D721Med (cell line): ENCODE measurements at regions not wholly inside any gene's neighbourhood (a gene's known extent, or its start where the extent isn't known, plus 50 kb on each side); places are given as distances from the start of the nearest gene placed in this dataset.

Source experiments
- DNase-seq: peaks from one replicate; pipeline ENCODE4 v3.0.0; 2011; ENCODE audit warnings: low spot score; ENCODE audit not compliant: insufficient read length
- FAIRE-seq: peaks from 2 replicates; lab custom pipeline; 2011; peaks lifted over from hg19 to GRCh38; lab: Jason Lieb, UNC
- TF ChIP-seq, protein P1 (sequence below): IDR thresholded peaks from 2 replicates; pipeline ENCODE4 v1.5.1; 2012; ENCODE audit warnings: mild to moderate bottlenecking, control low read depth; ENCODE audit not compliant: insufficient read depth; ENCODE audit errors: missing control alignments

- no peak for FAIRE-seq
- TF ChIP-seq, protein P1, sequence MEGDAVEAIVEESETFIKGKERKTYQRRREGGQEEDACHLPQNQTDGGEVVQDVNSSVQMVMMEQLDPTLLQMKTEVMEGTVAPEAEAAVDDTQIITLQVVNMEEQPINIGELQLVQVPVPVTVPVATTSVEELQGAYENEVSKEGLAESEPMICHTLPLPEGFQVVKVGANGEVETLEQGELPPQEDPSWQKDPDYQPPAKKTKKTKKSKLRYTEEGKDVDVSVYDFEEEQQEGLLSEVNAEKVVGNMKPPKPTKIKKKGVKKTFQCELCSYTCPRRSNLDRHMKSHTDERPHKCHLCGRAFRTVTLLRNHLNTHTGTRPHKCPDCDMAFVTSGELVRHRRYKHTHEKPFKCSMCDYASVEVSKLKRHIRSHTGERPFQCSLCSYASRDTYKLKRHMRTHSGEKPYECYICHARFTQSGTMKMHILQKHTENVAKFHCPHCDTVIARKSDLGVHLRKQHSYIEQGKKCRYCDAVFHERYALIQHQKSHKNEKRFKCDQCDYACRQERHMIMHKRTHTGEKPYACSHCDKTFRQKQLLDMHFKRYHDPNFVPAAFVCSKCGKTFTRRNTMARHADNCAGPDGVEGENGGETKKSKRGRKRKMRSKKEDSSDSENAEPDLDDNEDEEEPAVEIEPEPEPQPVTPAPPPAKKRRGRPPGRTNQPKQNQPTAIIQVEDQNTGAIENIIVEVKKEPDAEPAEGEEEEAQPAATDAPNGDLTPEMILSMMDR: no peak
- DNase-seq: no peak
These were observed 838.5 kb downstream of the USP25 start for GRCh38 chr21:16568244-16568643.

- FAIRE-seq (no peak), DNase-seq (no peak)
- TF ChIP-seq, protein P1: no peak
These were observed 838.9 kb downstream of the USP25 start for GRCh38 chr21:16568661-16569060.

DNA sequence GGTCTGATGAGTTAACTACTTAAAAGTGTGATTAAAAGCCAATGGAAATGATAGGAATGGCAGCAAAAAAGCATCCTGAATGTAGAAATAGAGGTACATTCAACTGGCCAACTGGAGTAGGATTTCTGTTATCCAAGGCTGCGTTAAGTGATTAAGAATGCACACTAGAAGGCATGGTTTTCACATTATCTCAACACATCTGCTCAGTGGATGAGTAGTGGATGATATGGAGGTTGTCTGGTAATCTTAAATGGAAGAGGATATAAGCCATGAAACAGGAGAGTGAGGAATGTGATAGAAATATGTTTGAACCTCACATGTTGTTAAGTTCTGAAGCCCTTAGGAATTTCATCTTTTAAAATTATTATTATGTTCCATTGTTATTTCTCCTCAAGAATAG lies 839.9 kb downstream of the USP25 start:
- no peak for DNase-seq
- TF ChIP-seq, protein P1: no peak
- no peak for FAIRE-seq

- TF ChIP-seq, protein P1: no peak
- DNase-seq: no peak
- FAIRE-seq: no peak
These were observed 840.4 kb downstream of the USP25 start for GRCh38 chr21:16570171-16570570.

- no peak for DNase-seq
- TF ChIP-seq, protein P1: no peak
- no peak for FAIRE-seq
These were observed 841.1 kb downstream of the USP25 start for GRCh38 chr21:16570856-16571255.

DNA sequence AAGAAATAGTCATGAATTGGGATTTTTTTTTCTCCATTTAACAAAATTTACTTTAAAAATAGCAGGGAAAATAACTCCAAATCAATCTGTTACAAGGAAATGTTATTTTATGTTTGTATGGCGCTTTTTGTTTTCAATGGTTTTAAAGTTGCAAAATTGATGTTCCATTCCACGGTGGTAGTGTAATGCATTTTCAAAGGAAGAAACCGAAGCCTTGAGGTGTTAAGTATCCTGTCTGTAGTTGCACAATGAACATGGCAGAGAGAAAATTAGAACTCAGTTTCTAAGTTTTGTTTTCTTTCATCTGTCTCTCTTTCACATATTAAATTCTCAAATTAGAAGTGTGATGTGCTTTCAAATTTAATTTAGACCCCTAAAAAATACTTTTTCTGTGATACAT lies 841.8 kb downstream of the USP25 start:
- DNase-seq (no peak), FAIRE-seq (no peak)
- TF ChIP-seq, protein P1: no peak

GRCh38 chr21:16572032-16572431 lies 842.2 kb downstream of the USP25 start:
- TF ChIP-seq, protein P1: no peak
- no peak for FAIRE-seq
- no peak for DNase-seq
